ENCODE measurements at regions not wholly inside any gene's neighbourhood (a gene's known extent, or its start where the extent isn't known, plus 50 kb on each side); places are given as distances from the start of the nearest gene placed in this dataset.
"Not testable (repeated sequence)": the region's sequence is repeated elsewhere in the genome, so short reads cannot be mapped to it uniquely, and the experiment has no call there.

- no peak for DNase-seq
Observed at GRCh38 chr18:11372163-11372562, 222.8 kb upstream of the PIEZO2 start.

- no peak for DNase-seq
Observed at GRCh38 chr18:11369556-11369955, 220.2 kb upstream of the PIEZO2 start.

GRCh38 chr18:11368020-11368419, 218.7 kb upstream of the PIEZO2 start:
- DNase-seq, result no peak

- no peak for DNase-seq
Observed at GRCh38 chr18:11367351-11367750, 218.0 kb upstream of the PIEZO2 start.

- no peak for DNase-seq
Observed at GRCh38 chr18:11366410-11366809, 217.0 kb upstream of the PIEZO2 start.

- no peak for DNase-seq
Observed at GRCh38 chr18:11362856-11363255, 213.5 kb upstream of the PIEZO2 start.

GRCh38 chr18:11361862-11362261, 212.5 kb upstream of the PIEZO2 start:
- not testable (repeated sequence) for DNase-seq

GRCh38 chr18:11357678-11358077, 208.3 kb upstream of the PIEZO2 start:
- no peak for DNase-seq

GRCh38 chr18:11344576-11344975, 195.2 kb upstream of the PIEZO2 start:
- DNase-seq, result not testable (repeated sequence)

GRCh38 chr18:11343096-11343495, 193.7 kb upstream of the PIEZO2 start:
- DNase-seq, result no peak

GRCh38 chr18:11342115-11342514, 192.7 kb upstream of the PIEZO2 start:
- not testable (repeated sequence) for DNase-seq

GRCh38 chr18:11339188-11339775, 189.9 kb upstream of the PIEZO2 start:
- DNase-seq, result no peak

GRCh38 chr18:11336241-11336640, 186.9 kb upstream of the PIEZO2 start:
- no peak for DNase-seq

- DNase-seq, result no peak
Observed at GRCh38 chr18:11327391-11328009, 178.1 kb upstream of the PIEZO2 start.

- no peak for DNase-seq
Observed at GRCh38 chr18:11324956-11325882, 175.8 kb upstream of the PIEZO2 start.

GRCh38 chr18:11324510-11324909, 175.1 kb upstream of the PIEZO2 start:
- no peak for DNase-seq

GRCh38 chr18:11323359-11323819, 174.0 kb upstream of the PIEZO2 start:
- DNase-seq, result no peak

GRCh38 chr18:11322716-11323115, 173.3 kb upstream of the PIEZO2 start:
- DNase-seq, result no peak

- no peak for DNase-seq
Observed at GRCh38 chr18:11322006-11322405, 172.6 kb upstream of the PIEZO2 start.

GRCh38 chr18:11320986-11321385, 171.6 kb upstream of the PIEZO2 start:
- no peak for DNase-seq

- DNase-seq, result no peak
Observed at GRCh38 chr18:11316546-11316945, 167.2 kb upstream of the PIEZO2 start.

- no peak for DNase-seq
Observed at GRCh38 chr18:11310476-11311086, 161.2 kb upstream of the PIEZO2 start.

GRCh38 chr18:11309172-11309571, 159.8 kb upstream of the PIEZO2 start:
- no peak for DNase-seq

All from NCI-H1048 (cell line).